Activated CD4-positive, alpha-beta T cell treated with anti-CD3 and anti-CD28 coated beads, Interleukin-10, Interleukin-2, amounts not matched to agents 100 ng/mL and 50 ng/mL, durations not matched to agents 16 hours and 8 hours (primary cell): ENCODE measurements at regions not wholly inside any gene's neighbourhood (a gene's known extent, or its start where the extent isn't known, plus 50 kb on each side); places are given as distances from the start of the nearest gene placed in this dataset.

ENCODE experiments used
- DNase-seq: peaks from one replicate; pipeline ENCODE4 v3.0.0-alpha.2; 2020

- no peak for DNase-seq
Observed at GRCh38 chr10:21075880-21076279, 178.8 kb upstream of the NEBL start.

- no peak for DNase-seq
Observed at GRCh38 chr10:21071001-21071673, 174.0 kb upstream of the NEBL start.

- DNase-seq = no peak
Observed at GRCh38 chr10:21069929-21070700, 173.0 kb upstream of the NEBL start.

GRCh38 chr10:21069278-21069677 lies 172.2 kb upstream of the NEBL start:
- DNase-seq = no peak

- no peak for DNase-seq
Observed at GRCh38 chr10:21068026-21068656, 171.0 kb upstream of the NEBL start.

GRCh38 chr10:21065621-21066248 lies 168.6 kb upstream of the NEBL start:
- DNase-seq = no peak

- DNase-seq = no peak
Observed at GRCh38 chr10:21061982-21062381, 164.9 kb upstream of the NEBL start.

GRCh38 chr10:21061184-21061583 lies 164.1 kb upstream of the NEBL start:
- DNase-seq = no peak

- no peak for DNase-seq
Observed at GRCh38 chr10:21060626-21061025, 163.5 kb upstream of the NEBL start.

- no peak for DNase-seq
Observed at GRCh38 chr10:21057989-21058388, 160.9 kb upstream of the NEBL start.

- DNase-seq = no peak
Observed at GRCh38 chr10:21057436-21057835, 160.3 kb upstream of the NEBL start.

- no peak for DNase-seq
Observed at GRCh38 chr10:21056461-21056860, 159.3 kb upstream of the NEBL start.

GRCh38 chr10:21055339-21056135 lies 158.4 kb upstream of the NEBL start:
- no peak for DNase-seq

GRCh38 chr10:21053953-21054690 lies 157.0 kb upstream of the NEBL start:
- no peak for DNase-seq

- DNase-seq = no peak
Observed at GRCh38 chr10:21052709-21053104, 155.6 kb upstream of the NEBL start.

GRCh38 chr10:21052072-21052708 lies 155.1 kb upstream of the NEBL start:
- no peak for DNase-seq

- DNase-seq = no peak
Observed at GRCh38 chr10:21049482-21049881, 152.4 kb upstream of the NEBL start.

- no peak for DNase-seq
Observed at GRCh38 chr10:21048068-21048467, 151.0 kb upstream of the NEBL start.

- DNase-seq = no peak
Observed at GRCh38 chr10:21047511-21047910, 150.4 kb upstream of the NEBL start.

GRCh38 chr10:21047096-21047495 lies 150.0 kb upstream of the NEBL start:
- DNase-seq = no peak

- DNase-seq = no peak
Observed at GRCh38 chr10:21043044-21043443, 145.9 kb upstream of the NEBL start.

- DNase-seq = no peak
Observed at GRCh38 chr10:21042536-21042935, 145.4 kb upstream of the NEBL start.
